Tibial nerve (tissue), 4 donors: ENCODE measurements at regions not wholly inside any gene's neighbourhood (a gene's known extent, or its start where the extent isn't known, plus 50 kb on each side); places are given as distances from the start of the nearest gene placed in this dataset.
"Not testable (repeated sequence)": the region's sequence is repeated elsewhere in the genome, so short reads cannot be mapped to it uniquely, and the experiment has no call there.

ENCODE experiments used
- DNase-seq, 2 donors: peaks; one replicate each; pipeline ENCODE4 v3.0.0-alpha.2; 2019; ENCODE audit warnings: low spot score in 2 of 2
- H3K27ac ChIP-seq, 4 donors: fragments of 200-600 bp; sonication (generic) in 3 of 4; one replicate each; pipeline ENCODE4 v1.5.1; 2017 to 2019; ENCODE audit warnings: mild to moderate bottlenecking in 1 of 4
- H3K27me3 ChIP-seq, 2 donors: fragments of 200-600 bp; sonication (generic) in 1 of 2; one replicate each; pipeline versions ENCODE4 v1.5.1 to v1.6.0; 2017 to 2019
- H3K36me3 ChIP-seq, 3 donors: fragments of 200-600 bp; sonication (generic); one replicate each; pipeline ENCODE4 v1.5.1; 2018 to 2019
- H3K4me1 ChIP-seq, 4 donors: fragments of 200-600 bp; sonication (generic) in 3 of 4; one replicate each; pipeline ENCODE4 v1.5.1; 2017 to 2019
- H3K4me3 ChIP-seq, 4 donors: fragments of 200-600 bp; sonication (generic) in 3 of 4; one replicate each; pipeline ENCODE4 v1.5.1; 2017 to 2019; ENCODE audit warnings: mild to moderate bottlenecking in 1 of 4, moderate library complexity in 1 of 4
- H3K9me3 ChIP-seq, 4 donors: fragments of 200-600 bp; sonication (generic) in 3 of 4; one replicate each; pipeline ENCODE4 v1.5.1; 2017 to 2019
- EP300 ChIP-seq, 2 donors: sonication (generic); formaldehyde crosslinking; IDR thresholded peaks; one replicate each; pipeline ENCODE4 v1.6.1; 2017; ENCODE audit warnings: antibody characterized with exemption in 2 of 2, mild to moderate bottlenecking in 1 of 2
- POLR2A ChIP-seq, 2 donors: fragments of 450-650 bp; IDR thresholded peaks; one replicate each; pipeline ENCODE4 v1.6.1; 2017; ENCODE audit warnings: antibody characterized with exemption in 2 of 2, mild to moderate bottlenecking in 2 of 2, moderate library complexity in 2 of 2
- WGBS, 2 donors: methylation state at CpG; one replicate each; pipeline ENCODE4 v1.1.5; 2018; 5-methylcytosine and 5-hydroxymethylcytosine counted together
- TF ChIP-seq, protein P1 (sequence below), 5 experiments: fragments of 200-600 bp in 3 of 5; fragments of 450-650 bp in 2 of 5; sonication (generic) in 3 of 5; IDR thresholded peaks; one replicate each; pipeline ENCODE4 v1.5.1; 2016 to 2019; ENCODE audit warnings: antibody characterized with exemption in 5 of 5, mild to moderate bottlenecking in 3 of 5, moderate library complexity in 2 of 5

DNA sequence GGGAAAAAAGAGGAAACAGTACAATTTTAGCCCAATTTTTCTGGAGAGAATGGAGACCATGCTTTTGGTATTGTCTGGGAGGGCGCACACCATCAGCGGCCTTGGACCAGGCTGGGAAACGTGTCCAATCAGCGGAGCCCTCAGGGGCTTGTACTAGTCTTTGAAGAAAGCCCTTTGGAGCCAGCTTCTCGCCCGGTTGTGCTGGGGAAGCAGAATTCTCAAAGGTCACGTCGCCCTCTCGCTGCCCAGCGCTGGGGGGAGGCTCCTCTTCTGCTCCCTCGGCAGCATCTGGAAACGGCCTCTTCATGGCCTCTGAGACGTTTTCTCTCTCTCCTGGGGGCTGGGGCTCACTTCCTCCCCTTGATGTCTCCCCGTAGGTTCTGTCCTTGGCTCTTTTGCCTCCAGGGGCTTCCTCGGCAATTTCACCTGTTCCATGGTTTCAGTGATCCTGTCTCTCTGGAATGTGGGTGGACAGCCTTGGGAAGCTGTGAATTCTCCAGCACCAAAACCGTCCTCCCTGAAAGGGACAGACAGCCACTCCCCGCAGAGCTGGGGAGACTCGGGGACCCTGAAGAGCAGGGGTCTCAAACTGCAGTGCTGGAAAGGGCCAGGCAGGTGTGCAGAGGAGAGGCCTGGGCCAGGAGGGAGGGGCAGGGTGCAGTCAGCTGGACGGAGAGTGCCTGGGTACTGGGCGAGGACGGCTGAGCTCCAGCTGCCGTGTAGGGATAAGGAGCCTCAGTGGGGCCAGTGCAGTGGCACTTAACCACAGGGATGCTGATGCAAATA is 80.2 kb downstream of the RPS6KA4 start:
- Histone ChIP-seq H3K9me3 (no peaks in the 10 kb centered on the region), H3K36me3 (no peaks in the 10 kb centered on the region), H3K27me3 (peaks cover 0 to 20% of the 10 kb centered on the region in 2 donors), H3K4me1 (no peaks in the 10 kb centered on the region), H3K4me3 (no peak overlapping the region), H3K27ac (no peak overlapping the region)
- TF ChIP-seq EP300 (IDR thresholded peaks at IDR 0.05) (no peak), POLR2A (IDR thresholded peaks at IDR 0.05) (no peak)
- TF ChIP-seq, protein P1, sequence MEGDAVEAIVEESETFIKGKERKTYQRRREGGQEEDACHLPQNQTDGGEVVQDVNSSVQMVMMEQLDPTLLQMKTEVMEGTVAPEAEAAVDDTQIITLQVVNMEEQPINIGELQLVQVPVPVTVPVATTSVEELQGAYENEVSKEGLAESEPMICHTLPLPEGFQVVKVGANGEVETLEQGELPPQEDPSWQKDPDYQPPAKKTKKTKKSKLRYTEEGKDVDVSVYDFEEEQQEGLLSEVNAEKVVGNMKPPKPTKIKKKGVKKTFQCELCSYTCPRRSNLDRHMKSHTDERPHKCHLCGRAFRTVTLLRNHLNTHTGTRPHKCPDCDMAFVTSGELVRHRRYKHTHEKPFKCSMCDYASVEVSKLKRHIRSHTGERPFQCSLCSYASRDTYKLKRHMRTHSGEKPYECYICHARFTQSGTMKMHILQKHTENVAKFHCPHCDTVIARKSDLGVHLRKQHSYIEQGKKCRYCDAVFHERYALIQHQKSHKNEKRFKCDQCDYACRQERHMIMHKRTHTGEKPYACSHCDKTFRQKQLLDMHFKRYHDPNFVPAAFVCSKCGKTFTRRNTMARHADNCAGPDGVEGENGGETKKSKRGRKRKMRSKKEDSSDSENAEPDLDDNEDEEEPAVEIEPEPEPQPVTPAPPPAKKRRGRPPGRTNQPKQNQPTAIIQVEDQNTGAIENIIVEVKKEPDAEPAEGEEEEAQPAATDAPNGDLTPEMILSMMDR (IDR thresholded peaks at IDR 0.05) = no peak
- DNase-seq = no peak
- WGBS, 2 donors = 34 to 45% methylated on average over 20 to 22 of the region's 22 CpGs

DNA sequence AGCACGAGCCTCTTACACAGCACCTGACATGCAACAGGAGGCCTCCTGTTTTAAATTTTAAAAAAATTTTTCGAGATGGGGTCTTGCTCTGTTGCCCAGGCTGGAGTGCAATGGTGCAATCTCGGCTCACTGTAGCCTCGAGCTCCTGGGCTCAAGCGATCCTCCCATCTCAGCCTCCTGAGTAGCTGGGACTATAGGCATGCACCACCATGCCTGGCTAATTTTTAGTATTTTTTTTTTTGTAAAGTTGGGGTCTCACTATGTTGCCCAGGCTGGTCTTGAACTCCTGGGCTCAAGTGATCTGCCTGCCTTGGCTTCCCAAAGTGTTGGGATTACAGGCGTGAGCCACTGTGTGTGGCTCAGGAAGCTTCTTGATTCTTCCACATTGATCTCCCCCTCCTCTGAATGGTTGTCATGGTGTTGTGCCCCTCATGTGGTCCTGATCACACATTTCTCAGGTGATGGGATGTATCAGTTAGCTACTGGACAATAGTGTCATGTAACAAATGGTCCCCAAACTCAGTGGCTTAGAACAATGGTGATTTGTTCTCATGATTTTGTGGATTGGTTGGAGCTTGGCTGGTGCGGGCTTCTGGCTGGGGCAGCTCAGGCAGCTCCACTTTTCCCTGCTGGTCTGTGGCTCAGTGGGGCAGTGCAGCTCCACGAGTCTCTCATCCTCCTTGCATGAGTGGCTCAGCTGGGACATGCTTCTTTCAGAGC is 81.0 kb downstream of the RPS6KA4 start:
- H3K27ac ChIP-seq, DNase-seq, H3K4me1 ChIP-seq, H3K9me3 ChIP-seq, H3K4me3 ChIP-seq, H3K36me3 ChIP-seq: not testable (repeated sequence)
- H3K27me3 ChIP-seq = peaks cover 0 to 20% of the 10 kb centered on the region in 2 donors
- 90 to 93% methylated on average over 8 of the region's 8 CpGs for WGBS, 2 donors

DNA sequence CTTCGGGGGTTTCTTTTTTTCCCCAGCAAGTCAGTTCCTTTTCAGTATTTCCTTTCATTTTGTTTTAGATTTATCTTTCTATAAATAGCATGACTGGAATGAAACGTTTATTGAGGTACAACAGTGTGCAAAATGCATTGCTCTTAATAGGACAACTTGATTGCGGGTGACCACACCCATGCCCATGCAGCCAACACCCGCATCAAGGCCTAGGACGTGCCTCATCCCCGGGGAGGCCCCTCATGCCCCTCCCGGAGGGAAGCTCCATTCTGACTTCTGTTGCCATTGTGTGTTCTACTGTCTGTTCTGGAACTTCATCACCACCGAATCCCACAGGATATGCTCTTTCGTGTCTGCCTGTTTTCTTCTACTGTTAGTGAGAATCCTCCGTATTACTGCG is 82.2 kb downstream of the RPS6KA4 start:
- H3K36me3 ChIP-seq = no peaks in the 10 kb centered on the region
- WGBS, 2 donors = 54 to 60% methylated on average over 11 of the region's 11 CpGs
- no peaks in the 10 kb centered on the region for H3K4me1 ChIP-seq
- no peak overlapping the region for H3K27ac ChIP-seq
- no peak overlapping the region for H3K4me3 ChIP-seq
- H3K9me3 ChIP-seq = no peaks in the 10 kb centered on the region
- no peak for DNase-seq
- H3K27me3 ChIP-seq = peaks cover 0 to 20% of the 10 kb centered on the region in 2 donors
- TF ChIP-seq POLR2A (IDR thresholded peaks at IDR 0.05) = no peak
- TF ChIP-seq, protein P1 (IDR thresholded peaks at IDR 0.05) = no peak
- TF ChIP-seq EP300 (IDR thresholded peaks at IDR 0.05) = no peak

DNA sequence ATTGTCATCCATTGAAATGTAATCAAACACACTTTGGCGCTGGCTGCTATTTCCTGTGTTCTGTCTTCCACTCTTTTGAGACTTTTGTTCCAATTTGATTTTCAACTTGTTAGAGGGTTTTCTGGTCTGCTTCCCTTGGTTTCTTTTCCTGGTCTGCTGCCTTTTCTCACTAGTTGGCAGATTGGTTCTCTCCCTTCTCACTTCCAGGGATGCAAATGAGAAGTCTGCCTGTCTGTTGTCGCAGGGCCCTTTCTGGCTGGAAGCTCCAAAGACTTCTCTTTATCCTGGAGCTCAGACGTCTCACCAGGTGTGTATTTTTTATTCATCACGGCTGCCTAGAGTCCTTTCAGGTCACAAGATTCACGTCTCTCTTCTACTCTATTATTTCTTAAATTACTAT is 84.0 kb downstream of the RPS6KA4 start:
- Histone ChIP-seq H3K4me3 (no peak overlapping the region), H3K27me3 (peaks cover 0 to 20% of the 10 kb centered on the region in 2 donors), H3K9me3 (no peaks in the 10 kb centered on the region), H3K4me1 (peaks cover 0 to 3% (median 0%) of the 10 kb centered on the region in 4 donors), H3K27ac (no peak overlapping the region), H3K36me3 (no peaks in the 10 kb centered on the region)
- 69 to 71% methylated on average over 5 of the region's 5 CpGs for WGBS, 2 donors
- TF ChIP-seq POLR2A (IDR thresholded peaks at IDR 0.05) (no peak), EP300 (IDR thresholded peaks at IDR 0.05) (no peak)
- TF ChIP-seq, protein P1 (IDR thresholded peaks at IDR 0.05) = no peak
- DNase-seq = no peak

DNA sequence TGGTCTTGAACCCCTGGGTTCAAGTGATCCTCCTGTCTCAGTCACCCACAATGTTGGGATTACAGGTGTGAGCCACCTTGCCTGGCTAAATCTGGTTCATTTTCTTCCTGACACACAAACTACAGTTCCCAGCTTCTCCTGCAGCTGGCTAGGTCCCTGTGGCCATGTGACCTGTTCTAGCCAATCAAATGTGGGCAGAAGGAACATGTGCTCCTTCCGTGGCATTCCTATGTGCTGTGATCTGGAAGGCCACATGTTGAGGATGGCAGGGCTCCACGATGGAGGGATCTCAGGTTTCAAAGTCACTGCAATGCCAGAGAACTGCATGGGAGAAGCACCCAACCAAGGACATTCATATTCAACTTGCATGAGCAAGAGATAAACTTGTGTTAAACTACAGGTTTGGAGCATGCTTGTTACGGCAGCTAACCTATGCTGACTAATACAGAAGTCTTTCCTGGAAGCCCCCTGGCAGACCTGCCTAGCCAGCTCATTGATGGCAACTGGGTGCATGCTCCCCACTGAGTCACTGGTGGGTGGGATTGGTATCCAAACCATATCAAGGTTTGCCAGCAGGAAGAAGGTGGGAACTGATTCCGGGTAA is 86.0 kb downstream of the RPS6KA4 start:
- 58 to 70% methylated on average over 4 of the region's 4 CpGs for WGBS, 2 donors
- peaks cover 0 to 22% (median 14%) of the 10 kb centered on the region in 4 donors for H3K4me1 ChIP-seq
- no peak for DNase-seq

More for the DNA sequence above, 86.0 kb downstream of the RPS6KA4 start:
- TF ChIP-seq EP300 (IDR thresholded peaks at IDR 0.05) = no peak
- TF ChIP-seq, protein P1 (IDR thresholded peaks at IDR 0.05) = no peak
- TF ChIP-seq POLR2A (IDR thresholded peaks at IDR 0.05) = no peak
- no peak overlapping the region for H3K4me3 ChIP-seq
- H3K27me3 ChIP-seq = peaks cover 0 to 18% of the 10 kb centered on the region in 2 donors
- H3K9me3 ChIP-seq = no peaks in the 10 kb centered on the region
- H3K27ac ChIP-seq = no peak overlapping the region
- no peaks in the 10 kb centered on the region for H3K36me3 ChIP-seq
